Endothelial cell of umbilical vein (primary cell): ENCODE measurements at regions not wholly inside any gene's neighbourhood (a gene's known extent, or its start where the extent isn't known, plus 50 kb on each side); places are given as distances from the start of the nearest gene placed in this dataset.

Experiments
- BruUV-seq: library from RNA; stranded (reverse); fragments of 400-500 nt; replicated peaks from 2 replicates; lab custom pipeline; 2021; lab: Mats Ljungman, UMichigan
- CTCF ChIA-PET: fragments of 300-600, 350-600 bp; sonication (Branson Sonifier 250); formaldehyde crosslinking; loops from one replicate; lab custom pipeline; 2021; ENCODE audit warnings: antibody characterized with exemption, inconsistent platforms; lab: Charles Lee
- POLR2A ChIA-PET: fragments of 300-600, 350-600 bp; sonication (Branson Sonifier 250); formaldehyde crosslinking; loops from one replicate; lab custom pipeline; 2021; ENCODE audit warnings: antibody characterized with exemption, inconsistent platforms; lab: Charles Lee
- DNase-seq: peaks from one replicate; pipeline ENCODE4 v3.0.0-alpha.2; 2011; ENCODE audit warnings: low read depth, low spot score
- FAIRE-seq: peaks from 2 replicates; lab custom pipeline; 2011; peaks lifted over from hg19 to GRCh38; lab: Jason Lieb, UNC
- H2AFZ ChIP-seq: 2 replicates; pipeline ENCODE4 v1.6.0; 2012; ENCODE audit warnings: low read depth, low read length, control low read depth, inconsistent platforms
- H3K27ac ChIP-seq: 2 replicates; pipeline ENCODE4 v1.5.1; 2011; ENCODE audit warnings: low read depth, mild to moderate bottlenecking, control low read depth, low read length, moderate library complexity; ENCODE audit not compliant: insufficient read depth
- H3K27me3 ChIP-seq, 2 experiments: 2 replicates each; pipeline versions ENCODE4 v1.6.0 to v1.6.1; 2011; ENCODE audit warnings: low read length in 2 of 2, mixed read lengths in 1 of 2; ENCODE audit not compliant: control insufficient read depth in 2 of 2, insufficient read depth in 2 of 2
- H3K36me3 ChIP-seq, 2 experiments: 2 replicates in 1 of 2; 3 replicates in 1 of 2; pipeline ENCODE4 v1.5.1; 2011; ENCODE audit warnings: low read length in 2 of 2, mild to moderate bottlenecking in 1 of 2, moderate library complexity in 1 of 2; ENCODE audit not compliant: control insufficient read depth in 2 of 2, insufficient read depth in 2 of 2; ENCODE audit errors: extremely low read depth in 1 of 2
- H3K4me1 ChIP-seq: 3 replicates; pipeline ENCODE4 v1.5.1; 2011; ENCODE audit warnings: mild to moderate bottlenecking, low read length; ENCODE audit not compliant: control insufficient read depth, insufficient read depth; ENCODE audit errors: extremely low read depth
- H3K4me2 ChIP-seq: 2 replicates; pipeline ENCODE4 v1.6.1; 2011; ENCODE audit warnings: low read length, control low read depth, mixed read lengths; ENCODE audit not compliant: insufficient read depth
- H3K4me3 ChIP-seq, 3 experiments: fragments of 200-600 bp in 1 of 3; sonication (generic), shearing (Covaris generic) in 1 of 3; replicated peaks in 1 of 3; 2 replicates each; pipeline ENCODE4 v1.5.1; 2011 to 2016; ENCODE audit warnings: control low read depth in 3 of 3, low read length in 3 of 3, mild to moderate bottlenecking in 2 of 3, inconsistent platforms in 1 of 3, low read depth in 1 of 3, moderate library complexity in 1 of 3; ENCODE audit not compliant: insufficient read depth in 1 of 3
- H3K79me2 ChIP-seq: 2 replicates; pipeline ENCODE4 v1.6.0; 2012; ENCODE audit warnings: low read length, inconsistent platforms; ENCODE audit not compliant: control insufficient read depth, insufficient read depth
- H3K9ac ChIP-seq: replicated peaks from 2 replicates; pipeline ENCODE3; 2011; ENCODE audit warnings: low read length, control low read depth; ENCODE audit not compliant: insufficient read depth; ENCODE audit errors: extremely low read depth
- H3K9me1 ChIP-seq: replicated peaks from 3 replicates; pipeline ENCODE4 v1.6.0; 2011; ENCODE audit warnings: mild to moderate bottlenecking, low read length; ENCODE audit not compliant: control insufficient read depth, insufficient read depth; ENCODE audit errors: extremely low read depth
- H3K9me3 ChIP-seq: replicated peaks from 2 replicates; pipeline ENCODE4 v1.5.1; 2012; ENCODE audit warnings: low read length, inconsistent platforms; ENCODE audit not compliant: control insufficient read depth, insufficient read depth
- H4K20me1 ChIP-seq: replicated peaks from 2 replicates; pipeline ENCODE3; 2011; ENCODE audit warnings: mild to moderate bottlenecking, low read length; ENCODE audit not compliant: control insufficient read depth, insufficient read depth; ENCODE audit errors: extremely low read depth
- EZH2 ChIP-seq: IDR thresholded peaks from 2 replicates; pipeline ENCODE4 v1.6.1; 2012; ENCODE audit warnings: borderline replicate concordance, low read depth, mild to moderate bottlenecking, moderate library complexity, low read length, inconsistent platforms; ENCODE audit not compliant: severe bottlenecking
- FOS ChIP-seq: IDR thresholded peaks from 2 replicates; pipeline ENCODE4 v1.6.1; 2011; ENCODE audit warnings: mild to moderate bottlenecking, low read length, moderate library complexity, borderline replicate concordance; ENCODE audit not compliant: insufficient read depth
- GATA2 ChIP-seq: IDR thresholded peaks from 2 replicates; pipeline ENCODE4 v1.7.0; 2011; ENCODE audit warnings: low read depth, mild to moderate bottlenecking, moderate library complexity, mixed read lengths, low read length; ENCODE audit not compliant: insufficient read length, insufficient read depth
- JUN ChIP-seq: IDR thresholded peaks from 2 replicates; pipeline ENCODE4 v1.6.1; 2011; ENCODE audit warnings: borderline replicate concordance, low read depth; ENCODE audit not compliant: insufficient read length, insufficient read depth
- MYC ChIP-seq: IDR thresholded peaks from one replicate; pipeline ENCODE4 v1.6.1; 2011; ENCODE audit warnings: mild to moderate bottlenecking, low read depth, low read length
- POLR2A ChIP-seq: IDR thresholded peaks from 2 replicates; pipeline ENCODE4 v1.6.1; 2012; ENCODE audit warnings: low read depth, mild to moderate bottlenecking, control low read depth, low read length
- POLR2AphosphoS5 ChIP-seq: IDR thresholded peaks from 2 replicates; pipeline ENCODE4 v1.6.1; 2012; ENCODE audit warnings: low read depth, mild to moderate bottlenecking, control low read depth, low read length, moderate library complexity; ENCODE audit not compliant: insufficient read depth
- dilution Hi-C: fragments of 300-500 bp; cut with MboI; formaldehyde crosslinking; loops from one replicate; pipeline ENCODE4 v1.15.0; 2019; ENCODE audit warnings: low sequenced_read_pairs; ENCODE audit not compliant: extremely low pct_ligation_motif_present
- intact Hi-C: fragments of 100-400 bp; cut with micrococcal nuclease; formaldehyde crosslinking; loops from one replicate; pipeline ENCODE4 v1.10.0; 2022
- TF ChIP-seq, protein P1 (sequence below), 2 donors: IDR thresholded peaks; 1 replicate in 1 of 2; 2 replicates in 1 of 2; pipeline ENCODE4 v1.5.1; 2011; ENCODE audit warnings: low read length in 2 of 2, mild to moderate bottlenecking in 2 of 2, moderate library complexity in 2 of 2, control low read depth in 1 of 2, inconsistent platforms in 1 of 2, low read depth in 1 of 2; ENCODE audit not compliant: insufficient read depth in 1 of 2; ENCODE audit errors: extremely low read depth in 1 of 2
- TF ChIP-seq, protein P2 (sequence below): IDR thresholded peaks from 2 replicates; pipeline ENCODE4 v1.6.1; 2011; ENCODE audit not compliant: insufficient read depth, insufficient read length

DNA sequence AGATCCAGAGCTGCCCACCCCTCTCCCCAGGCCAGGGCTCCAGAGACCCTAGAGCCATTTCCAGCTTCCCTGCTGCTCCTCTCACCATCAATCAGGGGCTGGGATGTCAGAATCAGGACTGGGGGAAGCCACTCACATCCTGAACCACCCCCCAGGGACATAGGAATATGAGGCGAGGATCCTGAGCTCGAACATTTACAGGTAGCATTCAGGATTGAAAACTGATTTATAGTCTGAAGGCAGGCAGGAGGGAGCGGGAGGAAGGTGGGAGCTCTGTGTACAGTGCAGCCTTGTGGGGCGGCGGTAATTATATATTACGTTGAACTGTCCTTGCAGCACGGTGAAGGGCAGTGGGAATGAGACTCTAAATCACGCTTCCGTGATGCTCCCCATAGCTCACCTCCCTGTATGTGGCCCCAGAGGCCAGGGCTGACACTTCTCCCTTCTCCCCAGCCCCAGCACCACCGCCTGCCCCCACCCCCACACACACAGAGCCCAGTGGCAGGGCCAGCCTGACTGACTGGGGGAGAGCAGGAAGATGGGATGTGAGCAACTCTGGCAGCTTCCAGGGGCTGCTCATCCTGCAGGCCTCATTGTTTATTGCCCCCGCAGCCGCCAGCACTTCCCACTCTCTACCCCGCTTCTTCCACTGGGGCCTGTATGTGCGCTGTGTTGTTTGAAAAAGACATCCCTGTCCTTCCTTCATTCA, 76.0 kb upstream of the HSPA9 start:
- BruUV-seq = no TSS peak
- no peaks in the 10 kb centered on the region for H3K9me3 ChIP-seq
- H3K4me2 ChIP-seq = no peak overlapping the region
- no peak overlapping the region for H3K27ac ChIP-seq
- H4K20me1 ChIP-seq = no peaks in the 10 kb centered on the region
- H3K79me2 ChIP-seq = no peaks in the 10 kb centered on the region
- no peak overlapping the region for H2AFZ ChIP-seq
- H3K4me3 ChIP-seq = no peak overlapping the region
- dilution Hi-C loops (no loop called here), intact Hi-C loops (no loop called here)
- TF ChIP-seq POLR2AphosphoS5 (no peak), POLR2A (no peak), MYC (no peak), JUN (no peak), EZH2 (no peak), FOS (no peak), GATA2 (no peak)
- TF ChIP-seq, protein P1, sequence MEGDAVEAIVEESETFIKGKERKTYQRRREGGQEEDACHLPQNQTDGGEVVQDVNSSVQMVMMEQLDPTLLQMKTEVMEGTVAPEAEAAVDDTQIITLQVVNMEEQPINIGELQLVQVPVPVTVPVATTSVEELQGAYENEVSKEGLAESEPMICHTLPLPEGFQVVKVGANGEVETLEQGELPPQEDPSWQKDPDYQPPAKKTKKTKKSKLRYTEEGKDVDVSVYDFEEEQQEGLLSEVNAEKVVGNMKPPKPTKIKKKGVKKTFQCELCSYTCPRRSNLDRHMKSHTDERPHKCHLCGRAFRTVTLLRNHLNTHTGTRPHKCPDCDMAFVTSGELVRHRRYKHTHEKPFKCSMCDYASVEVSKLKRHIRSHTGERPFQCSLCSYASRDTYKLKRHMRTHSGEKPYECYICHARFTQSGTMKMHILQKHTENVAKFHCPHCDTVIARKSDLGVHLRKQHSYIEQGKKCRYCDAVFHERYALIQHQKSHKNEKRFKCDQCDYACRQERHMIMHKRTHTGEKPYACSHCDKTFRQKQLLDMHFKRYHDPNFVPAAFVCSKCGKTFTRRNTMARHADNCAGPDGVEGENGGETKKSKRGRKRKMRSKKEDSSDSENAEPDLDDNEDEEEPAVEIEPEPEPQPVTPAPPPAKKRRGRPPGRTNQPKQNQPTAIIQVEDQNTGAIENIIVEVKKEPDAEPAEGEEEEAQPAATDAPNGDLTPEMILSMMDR (IDR thresholded peaks at IDR 0.05; ENCODE audit: extremely low read depth in 1 of 2, insufficient read depth in 1 of 2, low read depth in 1 of 2, low read length in 2 of 2) = no peak
- TF ChIP-seq, protein P2, sequence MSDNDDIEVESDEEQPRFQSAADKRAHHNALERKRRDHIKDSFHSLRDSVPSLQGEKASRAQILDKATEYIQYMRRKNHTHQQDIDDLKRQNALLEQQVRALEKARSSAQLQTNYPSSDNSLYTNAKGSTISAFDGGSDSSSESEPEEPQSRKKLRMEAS = no peak
- H3K9ac ChIP-seq = no peak overlapping the region
- DNase-seq = no peak
- no peaks in the 10 kb centered on the region for H3K27me3 ChIP-seq
- no peak for FAIRE-seq
- ChIA-PET POLR2A (no interaction called here), CTCF (interaction anchor here (0.9 to 2.3 kb wide), 6 partner anchors 9 to 138 kb away, joined by 3 to 7 read pairs (median 4); no protein-coding TSS in a partner anchor)
- no peaks in the 10 kb centered on the region for H3K9me1 ChIP-seq
- H3K4me1 ChIP-seq = peaks cover 16% of the 10 kb centered on the region
- H3K36me3 ChIP-seq = no peaks in the 10 kb centered on the region
